Stimulated activated naive CD8-positive, alpha-beta T cell treated with anti-CD3 and anti-CD28 coated beads, Interleukin-15, amount 100 ng/mL, for 72 hours (primary cell): ENCODE measurements at regions not wholly inside any gene's neighbourhood (a gene's known extent, or its start where the extent isn't known, plus 50 kb on each side); places are given as distances from the start of the nearest gene placed in this dataset.
"Not testable (repeated sequence)": the region's sequence is repeated elsewhere in the genome, so short reads cannot be mapped to it uniquely, and the experiment has no call there.

ENCODE experiments used
- ATAC-seq: fragments of 150-1000 bp; cut with Tn5 transposase; 2 replicates; pipeline ENCODE4 v1.10.0; 2021; ENCODE audit warnings: mild to moderate bottlenecking, moderate library complexity
- DNase-seq, 2 donors: peaks; one replicate each; pipeline ENCODE4 v3.0.0; 2021 to 2022
- H3K27ac Mint-ChIP-seq, 2 donors: one replicate each; pipeline ENCODE4 v1.8.0; 2022; ENCODE audit warnings: mild to moderate bottlenecking in 2 of 2, mixed read lengths in 2 of 2, moderate library complexity in 2 of 2
- H3K27me3 Mint-ChIP-seq: one replicate; pipeline ENCODE4 v1.8.0; 2022; ENCODE audit warnings: mixed read lengths
- H3K4me1 Mint-ChIP-seq: one replicate; pipeline ENCODE4 v1.8.0; 2022; ENCODE audit warnings: mild to moderate bottlenecking, mixed read lengths
- H3K4me3 Mint-ChIP-seq, 2 donors: one replicate each; pipeline ENCODE4 v1.8.0; 2022; ENCODE audit warnings: mild to moderate bottlenecking in 2 of 2, mixed read lengths in 2 of 2, moderate library complexity in 1 of 2
- H3K9me3 Mint-ChIP-seq, 2 donors: one replicate each; pipeline ENCODE4 v1.8.0; 2022; ENCODE audit warnings: mixed read lengths in 2 of 2

GRCh38 chr15:62895139-62895866 is 147.2 kb upstream of the TPM1 start:
- Mint-ChIP-seq H3K27me3 (peaks cover 2% of the 10 kb centered on the region), H3K4me3 (no peak overlapping the region), H3K9me3 (no peaks in the 10 kb centered on the region), H3K4me1 (no peaks in the 10 kb centered on the region), H3K27ac (no peak overlapping the region)
- ATAC-seq (no peak), DNase-seq (no peak)

GRCh38 chr15:62895905-62896316 is 146.6 kb upstream of the TPM1 start:
- Mint-ChIP-seq H3K9me3 (no peaks in the 10 kb centered on the region), H3K27ac (no peak overlapping the region), H3K4me3 (no peak overlapping the region), H3K4me1 (no peaks in the 10 kb centered on the region), H3K27me3 (no peaks in the 10 kb centered on the region)
- no peak for DNase-seq
- no peak for ATAC-seq

DNA sequence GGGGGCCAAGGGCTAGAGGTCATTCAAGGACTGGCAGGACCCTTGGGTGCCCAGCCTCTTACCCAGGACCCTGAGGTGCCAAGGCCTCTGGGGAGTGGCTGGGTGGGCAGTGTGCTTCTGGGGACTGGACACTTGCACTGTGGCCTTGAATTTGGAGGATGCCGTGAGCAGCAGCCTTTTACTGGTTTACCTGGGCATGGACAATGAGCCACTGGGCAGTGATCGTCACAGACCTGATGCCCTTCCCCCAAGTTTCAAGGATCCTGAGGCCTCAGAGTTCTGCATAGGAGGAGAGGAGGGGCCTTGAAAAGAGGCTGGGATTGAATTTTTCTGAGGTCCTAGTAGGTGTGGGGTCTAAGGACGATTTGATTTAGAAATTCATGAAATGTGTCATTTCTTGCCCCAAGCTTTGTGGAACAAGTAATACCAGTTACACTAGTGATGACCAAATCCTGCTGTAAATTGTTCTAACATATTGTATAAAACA is 146.1 kb upstream of the TPM1 start:
- ATAC-seq (no peak), DNase-seq (no peak)
- H3K4me3 Mint-ChIP-seq: no peak overlapping the region

GRCh38 chr15:62896969-62897486 is 145.5 kb upstream of the TPM1 start:
- no peaks in the 10 kb centered on the region for H3K4me1 Mint-ChIP-seq
- H3K9me3 Mint-ChIP-seq: no peaks in the 10 kb centered on the region
- ATAC-seq (no peak), DNase-seq (no peak)
- H3K27me3 Mint-ChIP-seq: no peaks in the 10 kb centered on the region
- H3K27ac Mint-ChIP-seq: no peak overlapping the region
- no peak overlapping the region for H3K4me3 Mint-ChIP-seq

More for the DNA sequence above, 146.1 kb upstream of the TPM1 start:
- no peaks in the 10 kb centered on the region for H3K27me3 Mint-ChIP-seq
- H3K4me1 Mint-ChIP-seq: no peaks in the 10 kb centered on the region
- no peak overlapping the region for H3K27ac Mint-ChIP-seq
- no peaks in the 10 kb centered on the region for H3K9me3 Mint-ChIP-seq

DNA sequence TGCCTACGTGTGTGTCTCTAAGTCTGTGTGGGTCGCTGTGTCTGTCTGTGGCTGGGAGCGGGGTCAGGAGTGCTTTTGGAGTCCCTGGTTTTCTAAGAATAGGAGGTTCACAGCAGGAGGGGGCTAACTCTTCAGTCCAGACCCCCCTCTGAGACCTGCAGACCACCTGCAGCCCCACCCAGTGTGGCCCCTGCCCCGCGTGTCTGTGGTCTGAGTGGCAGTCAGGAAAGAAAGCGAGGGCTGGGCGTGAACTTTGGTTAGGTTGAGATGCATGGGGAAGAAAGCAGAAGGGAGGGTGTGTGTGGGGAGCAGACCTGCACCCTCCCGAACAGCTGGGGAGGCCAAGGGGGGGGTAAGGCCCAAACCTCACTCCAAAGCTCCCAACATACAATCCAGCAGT is 144.9 kb upstream of the TPM1 start:
- Mint-ChIP-seq H3K27ac (no peak overlapping the region), H3K27me3 (no peaks in the 10 kb centered on the region), H3K4me1 (no peaks in the 10 kb centered on the region), H3K9me3 (no peaks in the 10 kb centered on the region), H3K4me3 (no peak overlapping the region)
- no peak for ATAC-seq
- DNase-seq: no peak

GRCh38 chr15:62899090-62899493 is 143.5 kb upstream of the TPM1 start:
- Mint-ChIP-seq H3K4me1 (no peaks in the 10 kb centered on the region), H3K9me3 (no peaks in the 10 kb centered on the region), H3K4me3 (no peak overlapping the region), H3K27me3 (no peaks in the 10 kb centered on the region), H3K27ac (no peak overlapping the region)
- DNase-seq (no peak), ATAC-seq (no peak)

- no peak overlapping the region for H3K4me3 Mint-ChIP-seq
- no peaks in the 10 kb centered on the region for H3K9me3 Mint-ChIP-seq
- no peaks in the 10 kb centered on the region for H3K27me3 Mint-ChIP-seq
- ATAC-seq (no peak), DNase-seq (no peak)
- H3K4me1 Mint-ChIP-seq: no peaks in the 10 kb centered on the region
- peak overlapping the region in 1 of 2 donors; percentile 36 for H3K27ac Mint-ChIP-seq
Measured at GRCh38 chr15:62900071-62900802, 142.3 kb upstream of the TPM1 start.

GRCh38 chr15:62901087-62901486 is 141.5 kb upstream of the TPM1 start:
- Mint-ChIP-seq H3K4me1 (no peaks in the 10 kb centered on the region), H3K27me3 (no peaks in the 10 kb centered on the region), H3K27ac (no peak overlapping the region), H3K4me3 (no peak overlapping the region), H3K9me3 (no peaks in the 10 kb centered on the region)
- no peak for ATAC-seq
- DNase-seq: no peak

DNA sequence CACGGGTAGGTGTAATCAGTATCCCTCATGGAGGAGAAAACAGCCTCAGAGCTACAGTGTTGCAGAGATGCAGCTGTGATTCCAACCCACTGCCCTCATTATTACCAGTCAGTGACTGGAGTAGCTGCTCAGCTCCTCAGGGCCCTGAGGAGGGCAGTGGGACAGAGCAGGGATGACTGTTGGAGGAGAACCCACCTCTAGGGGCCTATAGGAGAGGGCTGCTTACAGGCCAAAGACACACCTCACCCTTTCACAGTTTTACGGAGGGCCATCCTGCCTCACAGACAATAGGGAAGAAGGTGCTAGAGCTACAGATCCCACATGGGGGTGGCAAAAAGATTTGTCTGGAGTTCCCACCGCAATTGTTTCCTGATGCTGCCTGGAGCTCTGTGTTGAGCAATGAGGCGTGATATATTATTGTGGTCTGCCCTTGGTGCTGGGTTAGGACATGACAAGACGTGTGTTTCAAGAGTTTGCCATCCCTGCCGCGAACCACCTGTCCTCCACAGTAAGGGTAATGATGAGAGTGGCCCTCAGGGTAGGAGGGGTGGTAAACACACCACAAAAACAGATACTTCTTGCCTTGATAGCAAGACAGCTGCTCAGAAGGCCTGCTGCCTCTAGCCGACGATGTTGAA is 140.5 kb upstream of the TPM1 start:
- no peaks in the 10 kb centered on the region for H3K4me1 Mint-ChIP-seq
- no peaks in the 10 kb centered on the region for H3K9me3 Mint-ChIP-seq
- no peak for DNase-seq
- H3K27ac Mint-ChIP-seq: no peak overlapping the region
- H3K4me3 Mint-ChIP-seq: no peak overlapping the region
- no peaks in the 10 kb centered on the region for H3K27me3 Mint-ChIP-seq
- ATAC-seq: no peak

GRCh38 chr15:62902821-62903220 is 139.7 kb upstream of the TPM1 start:
- no peaks in the 10 kb centered on the region for H3K4me1 Mint-ChIP-seq
- no peaks in the 10 kb centered on the region for H3K9me3 Mint-ChIP-seq
- H3K4me3 Mint-ChIP-seq: no peak overlapping the region
- no peak overlapping the region for H3K27ac Mint-ChIP-seq
- H3K27me3 Mint-ChIP-seq: no peaks in the 10 kb centered on the region
- ATAC-seq: no peak
- no peak for DNase-seq

DNA sequence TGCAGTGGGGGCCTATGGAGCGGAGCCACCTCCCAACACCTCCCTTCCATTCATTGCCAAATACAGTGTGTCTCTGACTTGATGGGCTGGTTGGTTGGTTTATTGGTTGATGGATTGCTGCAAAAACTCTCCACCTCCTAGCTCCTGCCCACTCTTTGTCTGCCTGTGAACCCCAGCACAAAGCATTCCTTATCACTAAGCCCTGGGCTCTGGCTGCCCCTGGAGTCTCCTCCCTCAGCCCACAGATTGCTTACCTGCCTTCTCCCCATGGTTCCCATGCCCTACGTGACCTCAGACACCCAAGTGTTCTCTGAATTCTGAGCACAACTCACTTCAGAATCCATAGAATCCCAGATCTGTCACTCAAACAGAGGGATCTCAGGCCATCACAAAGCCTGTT is 139.1 kb upstream of the TPM1 start:
- no peaks in the 10 kb centered on the region for H3K4me1 Mint-ChIP-seq
- no peaks in the 10 kb centered on the region for H3K27me3 Mint-ChIP-seq
- ATAC-seq: no peak
- no peak for DNase-seq
- no peaks in the 10 kb centered on the region for H3K9me3 Mint-ChIP-seq
- H3K4me3 Mint-ChIP-seq: no peak overlapping the region
- H3K27ac Mint-ChIP-seq: no peak overlapping the region

GRCh38 chr15:62904041-62904910 is 138.3 kb upstream of the TPM1 start:
- Mint-ChIP-seq H3K4me1 (no peaks in the 10 kb centered on the region), H3K27ac (no peak overlapping the region), H3K27me3 (no peaks in the 10 kb centered on the region), H3K4me3 (no peak overlapping the region), H3K9me3 (no peaks in the 10 kb centered on the region)
- no peak for DNase-seq
- no peak for ATAC-seq

- H3K27me3 Mint-ChIP-seq: no peaks in the 10 kb centered on the region
- no peak overlapping the region for H3K27ac Mint-ChIP-seq
- DNase-seq (no peak), ATAC-seq (no peak)
- no peaks in the 10 kb centered on the region for H3K9me3 Mint-ChIP-seq
- H3K4me3 Mint-ChIP-seq: no peak overlapping the region
- no peaks in the 10 kb centered on the region for H3K4me1 Mint-ChIP-seq
Measured at GRCh38 chr15:62906627-62907026, 135.9 kb upstream of the TPM1 start.

GRCh38 chr15:62907275-62907674 is 135.3 kb upstream of the TPM1 start:
- Mint-ChIP-seq H3K4me1 (no peaks in the 10 kb centered on the region), H3K27me3 (no peaks in the 10 kb centered on the region), H3K9me3 (no peaks in the 10 kb centered on the region), H3K4me3 (no peak overlapping the region), H3K27ac (no peak overlapping the region)
- DNase-seq: no peak
- no peak for ATAC-seq

DNA sequence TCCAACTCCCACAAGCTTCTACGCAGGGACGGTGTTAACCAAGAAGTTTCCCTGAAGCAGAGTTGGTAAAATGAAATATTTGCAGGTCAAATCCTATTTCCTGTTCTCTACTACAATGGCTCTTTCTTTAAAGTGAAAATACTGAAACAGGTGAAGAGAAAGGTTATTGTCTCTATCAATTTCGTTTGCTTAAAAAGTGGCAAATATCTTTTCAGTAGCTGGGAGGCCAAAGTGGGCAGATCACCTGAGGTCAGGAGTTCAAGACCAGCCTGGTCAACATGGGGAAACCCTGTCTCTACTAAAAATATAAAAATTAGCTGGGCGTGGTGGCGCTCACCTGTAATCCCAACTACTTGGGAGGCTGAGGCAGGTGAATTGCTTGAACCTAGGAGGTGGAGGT is 134.2 kb upstream of the TPM1 start:
- not testable (repeated sequence) for H3K4me3 Mint-ChIP-seq, DNase-seq, ATAC-seq, H3K27me3 Mint-ChIP-seq, H3K9me3 Mint-ChIP-seq, H3K27ac Mint-ChIP-seq, H3K4me1 Mint-ChIP-seq
